GM21390 (cell line): ENCODE measurements at regions not wholly inside any gene's neighbourhood (a gene's known extent, or its start where the extent isn't known, plus 50 kb on each side); places are given as distances from the start of the nearest gene placed in this dataset.
"Not testable (repeated sequence)": the region's sequence is repeated elsewhere in the genome, so short reads cannot be mapped to it uniquely, and the experiment has no call there.

Experiments
- ATAC-seq: cut with Tn5 transposase; IDR thresholded peaks from one replicate; pipeline ENCODE4 v1.9.1; 2021; ENCODE audit not compliant: unreplicated experiment

DNA sequence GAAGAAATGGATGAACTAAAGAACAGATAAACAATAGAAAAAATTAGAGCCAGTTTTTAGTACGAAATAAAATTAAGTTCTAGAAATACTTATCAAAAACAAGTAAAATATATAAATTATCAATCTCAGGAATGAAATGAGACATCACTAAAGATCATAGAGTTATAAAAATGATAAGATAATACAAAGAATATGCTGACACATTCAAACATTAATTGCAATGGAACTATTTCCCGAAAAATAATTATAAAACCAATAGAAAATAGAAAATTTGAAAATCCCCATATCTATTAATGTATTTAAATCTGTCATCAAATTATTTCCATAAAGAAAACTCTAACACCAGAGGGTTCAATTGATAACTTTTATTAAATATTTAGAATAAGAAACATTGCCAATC is 458.1 kb upstream of the MBL2 start:
- no peak for ATAC-seq

- ATAC-seq = no peak
Measured at GRCh38 chr10:53223851-53224250, 451.3 kb upstream of the MBL2 start.

- no peak for ATAC-seq
Measured at GRCh38 chr10:53222806-53223205, 450.2 kb upstream of the MBL2 start.

DNA sequence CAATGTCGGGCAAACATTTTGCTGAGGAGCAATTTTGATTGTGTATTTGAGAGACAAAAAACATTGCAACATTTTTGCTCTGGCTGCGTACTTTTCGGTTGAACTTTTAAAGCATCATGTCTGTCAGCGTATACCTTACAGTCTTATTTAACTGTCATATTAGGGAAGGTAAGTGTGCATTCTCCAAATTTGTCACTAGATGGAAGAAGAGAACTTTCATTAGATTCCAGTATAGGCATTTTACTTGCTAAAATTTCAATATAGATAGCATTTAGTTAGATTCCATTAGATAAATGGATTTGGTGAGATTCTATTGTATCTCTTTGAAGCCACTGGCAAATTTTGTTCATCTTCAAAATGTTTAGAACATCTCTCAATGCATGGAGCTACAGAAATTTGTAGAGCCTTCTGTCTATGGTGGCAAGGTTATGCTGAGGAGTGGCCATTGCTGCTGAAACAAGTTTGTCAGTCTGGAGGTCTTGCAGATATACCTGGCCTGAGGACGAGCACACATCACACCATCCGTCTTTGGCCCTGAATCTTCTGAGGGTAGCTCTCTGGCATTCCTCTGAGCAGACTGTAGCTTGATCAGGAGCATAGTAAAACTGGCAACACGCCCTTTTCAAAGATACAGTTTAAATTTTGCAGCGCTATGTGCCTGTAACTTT is 437.5 kb upstream of the MBL2 start:
- ATAC-seq = no peak

GRCh38 chr10:53183733-53184132 is 411.1 kb upstream of the MBL2 start:
- ATAC-seq = no peak

- ATAC-seq = no peak
Measured at GRCh38 chr10:53177468-53177867, 404.9 kb upstream of the MBL2 start.

DNA sequence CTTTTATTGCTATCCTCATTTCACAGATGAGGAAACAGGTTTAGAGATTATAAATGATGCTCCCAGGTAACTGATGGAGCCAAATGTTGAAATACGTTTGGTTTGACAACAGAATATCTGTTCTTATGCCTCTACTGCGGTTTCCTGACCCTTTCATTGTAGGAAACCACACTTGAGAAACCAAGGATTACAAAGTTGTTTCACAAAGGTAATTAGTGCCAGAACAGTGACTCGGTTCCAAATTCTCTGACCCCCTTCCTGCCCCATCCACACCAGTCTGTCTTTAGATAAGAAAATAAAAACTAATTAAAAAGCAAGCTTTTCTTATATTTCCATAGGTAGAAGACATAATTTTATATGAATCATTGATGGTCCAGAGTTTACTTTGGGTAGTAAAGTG is 393.7 kb upstream of the MBL2 start:
- ATAC-seq = no peak

GRCh38 chr10:53162856-53163255 is 390.3 kb upstream of the MBL2 start:
- no peak for ATAC-seq

- no peak for ATAC-seq
Measured at GRCh38 chr10:53161231-53161630, 388.6 kb upstream of the MBL2 start.

- not testable (repeated sequence) for ATAC-seq
Measured at GRCh38 chr10:53155674-53156073, 383.1 kb upstream of the MBL2 start.

- no peak for ATAC-seq
Measured at GRCh38 chr10:53153831-53154230, 381.2 kb upstream of the MBL2 start.

- ATAC-seq = no peak
Measured at GRCh38 chr10:53140506-53140905, 367.9 kb upstream of the MBL2 start.

- ATAC-seq = no peak
Measured at GRCh38 chr10:53135897-53136253, 363.3 kb upstream of the MBL2 start.

DNA sequence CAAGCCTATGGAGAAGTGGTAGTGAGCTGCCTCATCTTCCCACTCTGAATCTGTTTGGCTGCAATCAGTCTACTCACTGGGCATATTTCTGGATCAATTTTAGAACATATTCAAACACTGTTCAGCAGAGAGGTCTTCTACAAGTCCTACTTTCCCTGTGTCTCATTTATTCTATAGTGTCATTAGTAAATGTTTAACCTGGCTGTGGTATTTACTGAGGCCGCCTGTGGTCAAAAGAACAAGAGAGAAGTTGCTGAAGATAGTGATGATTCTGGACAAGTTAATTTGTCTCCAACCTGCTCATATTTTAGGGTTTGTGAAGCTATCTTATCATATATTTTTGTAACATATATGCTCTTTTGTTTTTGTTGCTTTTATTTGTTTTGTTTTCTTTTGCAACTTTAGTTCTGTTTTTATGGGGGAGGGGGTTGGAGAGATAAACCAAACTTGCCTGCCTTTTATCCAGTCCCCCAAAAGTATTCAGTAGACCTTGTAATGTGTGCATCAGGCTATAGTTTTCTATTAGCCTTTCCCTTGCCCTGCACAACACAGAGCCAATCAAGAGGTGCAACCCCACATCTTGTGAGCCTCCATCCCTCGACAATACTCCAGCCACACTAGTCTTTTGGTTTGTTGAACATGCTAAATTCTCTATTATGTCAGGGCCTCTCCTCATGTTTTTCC is 362.8 kb upstream of the MBL2 start:
- no peak for ATAC-seq

DNA sequence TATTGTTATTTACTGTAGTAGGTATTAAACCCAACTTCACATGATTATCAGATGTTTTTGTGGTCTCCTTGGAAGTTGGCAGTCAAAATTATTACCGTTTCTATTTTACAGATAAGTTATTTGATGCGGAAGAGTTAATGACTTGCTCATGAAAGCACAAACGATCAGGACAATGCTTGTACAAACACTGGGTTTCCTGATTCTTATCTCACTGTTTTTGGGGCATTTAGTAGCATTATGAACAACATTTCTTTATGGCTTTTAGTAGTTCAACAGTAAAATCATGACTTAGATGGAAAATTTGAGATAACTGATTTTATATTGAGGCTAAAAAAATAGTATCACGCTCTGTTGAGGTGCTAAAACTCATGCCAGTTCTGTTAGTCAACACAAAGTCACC is 361.5 kb upstream of the MBL2 start:
- no peak for ATAC-seq

- no peak for ATAC-seq
Measured at GRCh38 chr10:53130337-53130736, 357.8 kb upstream of the MBL2 start.

DNA sequence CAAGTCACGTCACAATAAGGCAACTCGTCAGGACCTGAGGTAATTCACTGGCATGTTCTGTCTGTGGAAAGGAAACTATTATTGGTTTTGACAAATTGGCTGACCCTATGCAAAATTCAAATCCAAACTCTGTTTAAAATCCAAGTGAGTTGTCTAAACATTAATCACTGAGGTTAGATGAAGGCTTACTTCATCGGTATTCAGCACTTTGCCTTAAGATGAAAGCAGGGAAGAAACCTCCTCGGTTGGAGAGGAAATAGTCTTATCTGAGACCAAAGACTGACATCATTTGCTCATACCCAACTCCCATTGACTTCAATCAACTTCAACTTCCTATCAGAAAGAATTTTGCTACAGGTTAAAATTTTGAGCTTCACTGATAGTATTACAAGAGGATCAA is 355.1 kb upstream of the MBL2 start:
- no peak for ATAC-seq

- ATAC-seq = no peak
Measured at GRCh38 chr10:53123311-53123710, 350.7 kb upstream of the MBL2 start.

DNA sequence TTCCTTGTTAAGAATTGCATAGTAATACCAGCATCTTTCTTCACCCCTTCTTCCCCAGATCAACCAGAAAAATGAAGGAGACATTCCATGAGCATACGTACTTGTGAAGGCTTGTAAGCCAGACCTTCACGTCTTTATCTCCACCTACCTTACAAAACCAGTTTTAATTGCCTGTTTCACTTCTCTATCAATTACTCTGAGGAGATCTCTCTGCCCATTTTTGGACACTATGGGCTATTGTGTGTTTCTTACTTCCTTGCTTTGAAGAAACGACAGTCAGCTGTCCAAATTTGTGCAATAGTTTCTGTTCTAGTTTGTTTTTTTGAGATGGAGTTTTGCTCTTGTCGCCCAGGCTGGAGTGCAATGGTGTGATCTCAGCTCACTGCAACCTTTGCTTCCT is 349.7 kb upstream of the MBL2 start:
- ATAC-seq = no peak

DNA sequence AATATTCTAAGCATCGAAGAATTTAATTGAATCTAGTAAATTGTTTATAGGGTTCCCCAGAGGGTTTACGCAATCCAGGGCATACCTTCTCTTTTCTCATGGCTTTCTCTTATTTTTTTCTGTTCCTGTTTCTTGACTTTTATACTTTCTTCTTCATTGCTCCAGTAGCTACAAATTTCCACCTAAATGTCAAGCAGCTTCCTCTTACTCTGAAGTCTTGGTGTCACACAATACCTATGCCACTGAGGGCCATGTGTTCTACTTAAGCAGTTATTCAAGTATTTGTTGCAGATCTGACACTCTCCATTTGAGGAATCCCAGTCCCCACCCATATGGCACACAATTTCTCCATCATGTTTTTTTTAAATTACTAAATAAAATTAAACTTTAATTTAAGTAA is 343.1 kb upstream of the MBL2 start:
- no peak for ATAC-seq

DNA sequence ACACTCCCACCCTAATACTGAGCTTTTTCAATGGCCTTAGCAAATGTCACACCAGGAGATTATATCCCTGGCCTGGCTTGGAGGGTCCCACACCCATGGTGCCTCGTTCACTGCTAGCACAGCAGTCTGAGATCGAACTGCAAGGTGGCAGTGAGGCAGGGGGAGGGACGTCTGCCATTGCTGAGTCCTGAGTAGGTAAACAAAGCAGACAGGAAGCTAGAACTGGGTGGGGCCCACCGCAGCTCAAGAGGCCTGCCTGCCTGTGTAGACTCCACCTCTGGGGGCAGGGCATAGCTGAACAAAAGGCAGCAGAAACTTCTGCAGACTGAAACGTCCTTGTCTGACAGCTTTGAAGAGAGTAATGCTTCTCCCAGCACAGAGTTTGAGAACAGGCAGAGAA is 338.9 kb upstream of the MBL2 start:
- no peak for ATAC-seq

GRCh38 chr10:53109320-53109719 is 336.7 kb upstream of the MBL2 start:
- ATAC-seq = no peak

- no peak for ATAC-seq
Measured at GRCh38 chr10:53108317-53108934, 335.8 kb upstream of the MBL2 start.
